ENCODE measurements at regions not wholly inside any gene's neighbourhood (a gene's known extent, or its start where the extent isn't known, plus 50 kb on each side); places are given as distances from the start of the nearest gene placed in this dataset.

GRCh38 chr1:222357252-222357651, 190.7 kb downstream of the HHIPL2 start:
- H3K4me3 ChIP-seq (ENCODE audit: control insufficient read depth, low read depth, low read length) = no peak overlapping the region
- DNase-seq (ENCODE audit: low read depth) = no peak
- TF ChIP-seq, protein P1, sequence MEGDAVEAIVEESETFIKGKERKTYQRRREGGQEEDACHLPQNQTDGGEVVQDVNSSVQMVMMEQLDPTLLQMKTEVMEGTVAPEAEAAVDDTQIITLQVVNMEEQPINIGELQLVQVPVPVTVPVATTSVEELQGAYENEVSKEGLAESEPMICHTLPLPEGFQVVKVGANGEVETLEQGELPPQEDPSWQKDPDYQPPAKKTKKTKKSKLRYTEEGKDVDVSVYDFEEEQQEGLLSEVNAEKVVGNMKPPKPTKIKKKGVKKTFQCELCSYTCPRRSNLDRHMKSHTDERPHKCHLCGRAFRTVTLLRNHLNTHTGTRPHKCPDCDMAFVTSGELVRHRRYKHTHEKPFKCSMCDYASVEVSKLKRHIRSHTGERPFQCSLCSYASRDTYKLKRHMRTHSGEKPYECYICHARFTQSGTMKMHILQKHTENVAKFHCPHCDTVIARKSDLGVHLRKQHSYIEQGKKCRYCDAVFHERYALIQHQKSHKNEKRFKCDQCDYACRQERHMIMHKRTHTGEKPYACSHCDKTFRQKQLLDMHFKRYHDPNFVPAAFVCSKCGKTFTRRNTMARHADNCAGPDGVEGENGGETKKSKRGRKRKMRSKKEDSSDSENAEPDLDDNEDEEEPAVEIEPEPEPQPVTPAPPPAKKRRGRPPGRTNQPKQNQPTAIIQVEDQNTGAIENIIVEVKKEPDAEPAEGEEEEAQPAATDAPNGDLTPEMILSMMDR (conservative IDR thresholded peaks at IDR 0.05; ENCODE audit: control insufficient read depth, insufficient read depth, low read depth, low read length) = no peak

- H3K4me3 ChIP-seq (ENCODE audit: control insufficient read depth, low read depth, low read length) = no peak overlapping the region
- TF ChIP-seq, protein P1 (conservative IDR thresholded peaks at IDR 0.05; ENCODE audit: control insufficient read depth, insufficient read depth, low read depth, low read length) = no peak
- no peak for DNase-seq (ENCODE audit: low read depth)
These were observed 200.3 kb downstream of the HHIPL2 start for GRCh38 chr1:222347627-222348026.

- TF ChIP-seq, protein P1 (conservative IDR thresholded peaks at IDR 0.05; ENCODE audit: control insufficient read depth, insufficient read depth, low read depth, low read length) = no peak
- DNase-seq (ENCODE audit: low read depth) = no peak
These were observed 200.9 kb downstream of the HHIPL2 start for GRCh38 chr1:222346955-222347354.

DNA sequence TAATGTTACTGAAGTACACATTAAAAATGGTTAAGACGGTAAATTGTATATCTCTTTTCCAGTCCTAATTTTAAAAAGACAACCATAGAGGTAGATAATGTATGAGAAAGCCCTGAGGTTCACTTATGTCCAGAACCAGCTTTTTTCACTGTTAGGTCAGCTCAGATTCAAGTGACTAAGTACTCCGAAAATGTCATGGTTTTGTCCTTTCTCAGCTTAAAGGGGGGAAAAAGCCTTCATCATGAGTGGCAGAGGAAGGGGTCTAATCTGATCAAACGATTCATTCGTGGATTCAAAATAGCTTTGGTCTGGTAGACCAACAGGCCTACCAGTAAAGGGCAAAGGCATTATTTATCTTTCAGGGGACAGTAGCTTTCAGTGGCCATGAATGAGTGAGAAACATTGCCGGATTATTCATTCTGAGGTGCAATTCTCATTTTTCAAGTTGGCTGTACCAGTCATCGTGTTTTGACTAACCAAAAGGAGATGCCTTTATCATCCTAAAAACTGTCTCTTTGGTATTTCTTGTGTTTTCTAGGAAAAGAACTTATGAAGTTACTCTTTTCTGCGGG, 208.4 kb downstream of the HHIPL2 start:
- no peak for DNase-seq (ENCODE audit: low read depth)
- TF ChIP-seq, protein P1 (conservative IDR thresholded peaks at IDR 0.05; ENCODE audit: control insufficient read depth, insufficient read depth, low read depth, low read length) = no peak
- no peak overlapping the region for H3K4me3 ChIP-seq (ENCODE audit: control insufficient read depth, low read depth, low read length)

More at GRCh38 chr1:222346955-222347354, 200.9 kb downstream of the HHIPL2 start:
- H3K4me3 ChIP-seq (ENCODE audit: control insufficient read depth, low read depth, low read length) = no peak overlapping the region

GRCh38 chr1:222335586-222335985, 212.3 kb downstream of the HHIPL2 start:
- TF ChIP-seq, protein P1 (conservative IDR thresholded peaks at IDR 0.05; ENCODE audit: control insufficient read depth, insufficient read depth, low read depth, low read length) = no peak
- DNase-seq (ENCODE audit: low read depth) = peak; percentile 26
- no peak overlapping the region for H3K4me3 ChIP-seq (ENCODE audit: control insufficient read depth, low read depth, low read length)

- H3K4me3 ChIP-seq (ENCODE audit: control insufficient read depth, low read depth, low read length) = no peak overlapping the region
- DNase-seq (ENCODE audit: low read depth) = peak; percentile 75
- TF ChIP-seq, protein P1 (conservative IDR thresholded peaks at IDR 0.05; ENCODE audit: control insufficient read depth, insufficient read depth, low read depth, low read length) = no peak
These were observed 213.8 kb downstream of the HHIPL2 start for GRCh38 chr1:222334026-222334680.

All from fibroblast of mammary gland (primary cell).